OCI-M2 (cell line): ENCODE measurements at regions not wholly inside any gene's neighbourhood (a gene's known extent, or its start where the extent isn't known, plus 50 kb on each side); places are given as distances from the start of the nearest gene placed in this dataset.

Source experiments
- DNase-seq: peaks from one replicate; lab custom pipeline; 2025; ENCODE audit not compliant: unreplicated experiment; lab: John Stamatoyannopoulos, UW

GRCh38 chr9:30673132-30673531 is 1711.3 kb upstream of the ACO1 start:
- no peak for DNase-seq

GRCh38 chr9:30676651-30677050 is 1707.8 kb upstream of the ACO1 start:
- DNase-seq = no peak

GRCh38 chr9:30677221-30677620 is 1707.2 kb upstream of the ACO1 start:
- DNase-seq = no peak

GRCh38 chr9:30688801-30689200 is 1695.6 kb upstream of the ACO1 start:
- DNase-seq = no peak

GRCh38 chr9:30697958-30698357 is 1686.5 kb upstream of the ACO1 start:
- DNase-seq = no peak

- DNase-seq = no peak
These were observed 1672.9 kb upstream of the ACO1 start for GRCh38 chr9:30711591-30711990.

- DNase-seq = no peak
These were observed 1671.2 kb upstream of the ACO1 start for GRCh38 chr9:30713243-30713642.

GRCh38 chr9:30714389-30714788 is 1670.1 kb upstream of the ACO1 start:
- DNase-seq = no peak

GRCh38 chr9:30718483-30718882 is 1666.0 kb upstream of the ACO1 start:
- DNase-seq = no peak

GRCh38 chr9:30722065-30722464 is 1662.4 kb upstream of the ACO1 start:
- DNase-seq = no peak

GRCh38 chr9:30723656-30724055 is 1660.8 kb upstream of the ACO1 start:
- DNase-seq = no peak

GRCh38 chr9:30732060-30732459 is 1652.4 kb upstream of the ACO1 start:
- DNase-seq = no peak

- no peak for DNase-seq
These were observed 1639.6 kb upstream of the ACO1 start for GRCh38 chr9:30744871-30745270.

GRCh38 chr9:30746589-30746988 is 1637.9 kb upstream of the ACO1 start:
- DNase-seq = no peak

GRCh38 chr9:30757723-30758122 is 1626.7 kb upstream of the ACO1 start:
- no peak for DNase-seq

- DNase-seq = no peak
These were observed 1625.6 kb upstream of the ACO1 start for GRCh38 chr9:30758726-30759446.

- no peak for DNase-seq
These were observed 1619.1 kb upstream of the ACO1 start for GRCh38 chr9:30765318-30765717.

GRCh38 chr9:30771163-30771708 is 1613.2 kb upstream of the ACO1 start:
- DNase-seq = no peak

- DNase-seq = no peak
These were observed 1612.7 kb upstream of the ACO1 start for GRCh38 chr9:30771760-30772159.

GRCh38 chr9:30773427-30773826 is 1611.0 kb upstream of the ACO1 start:
- no peak for DNase-seq

GRCh38 chr9:30774326-30774725 is 1610.1 kb upstream of the ACO1 start:
- no peak for DNase-seq

- DNase-seq = no peak
These were observed 1609.2 kb upstream of the ACO1 start for GRCh38 chr9:30775236-30775635.

- no peak for DNase-seq
These were observed 1587.7 kb upstream of the ACO1 start for GRCh38 chr9:30796764-30797163.
